Adipocyte (in vitro differentiated cells): ENCODE measurements at regions not wholly inside any gene's neighbourhood (a gene's known extent, or its start where the extent isn't known, plus 50 kb on each side); places are given as distances from the start of the nearest gene placed in this dataset.
"Not testable (repeated sequence)": the region's sequence is repeated elsewhere in the genome, so short reads cannot be mapped to it uniquely, and the experiment has no call there.

Experiments
- DNase-seq: peaks from one replicate; pipeline ENCODE4 v3.0.0-alpha.2; 2015; ENCODE audit warnings: low read depth
- H3K27me3 ChIP-seq: replicated peaks from 2 replicates; pipeline ENCODE4 v1.7.0; 2013; ENCODE audit warnings: mild to moderate bottlenecking, low read length, moderate library complexity; ENCODE audit not compliant: control insufficient read depth, insufficient read depth
- H3K36me3 ChIP-seq: 2 replicates; pipeline ENCODE4 v1.7.0; 2013; ENCODE audit warnings: low read length, mild to moderate bottlenecking, moderate library complexity; ENCODE audit not compliant: control insufficient read depth, insufficient read depth, severe bottlenecking
- H3K4me1 ChIP-seq: 2 replicates; pipeline ENCODE4 v1.7.0; 2013; ENCODE audit warnings: mild to moderate bottlenecking, low read length, moderate library complexity; ENCODE audit not compliant: control insufficient read depth, insufficient read depth
- H3K4me3 ChIP-seq: 2 replicates; pipeline ENCODE4 v1.7.0; 2013; ENCODE audit warnings: mild to moderate bottlenecking, low read length, moderate library complexity
- H3K9ac ChIP-seq: 2 replicates; pipeline ENCODE4 v1.7.0; 2013; ENCODE audit warnings: mild to moderate bottlenecking, low read length, moderate library complexity
- H3K9me3 ChIP-seq: 2 replicates; pipeline ENCODE4 v1.7.0; 2013; ENCODE audit warnings: mild to moderate bottlenecking, low read length, moderate library complexity; ENCODE audit not compliant: control insufficient read depth

DNA sequence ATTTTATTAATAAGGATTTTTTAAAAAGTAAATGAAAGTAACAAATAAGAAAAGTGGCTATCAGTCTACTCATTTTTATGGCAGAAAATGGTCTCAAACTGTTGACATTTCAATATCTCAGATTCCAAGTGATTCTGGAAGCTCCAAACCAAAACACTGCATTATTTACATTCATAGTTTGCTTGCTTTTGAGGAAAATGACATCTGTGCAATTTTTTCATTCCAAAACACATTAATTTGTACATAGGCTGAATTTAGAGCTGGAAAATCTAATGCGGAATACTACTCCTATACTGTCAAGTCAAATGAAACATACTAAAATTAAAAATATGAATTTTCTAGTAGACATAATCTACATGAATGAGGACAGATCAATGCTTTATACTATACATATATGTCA, 1047.6 kb downstream of the CDH9 start:
- Histone ChIP-seq H3K27me3 (no peaks in the 10 kb centered on the region), H3K9me3 (no peaks in the 10 kb centered on the region), H3K36me3 (no peaks in the 10 kb centered on the region)

DNA sequence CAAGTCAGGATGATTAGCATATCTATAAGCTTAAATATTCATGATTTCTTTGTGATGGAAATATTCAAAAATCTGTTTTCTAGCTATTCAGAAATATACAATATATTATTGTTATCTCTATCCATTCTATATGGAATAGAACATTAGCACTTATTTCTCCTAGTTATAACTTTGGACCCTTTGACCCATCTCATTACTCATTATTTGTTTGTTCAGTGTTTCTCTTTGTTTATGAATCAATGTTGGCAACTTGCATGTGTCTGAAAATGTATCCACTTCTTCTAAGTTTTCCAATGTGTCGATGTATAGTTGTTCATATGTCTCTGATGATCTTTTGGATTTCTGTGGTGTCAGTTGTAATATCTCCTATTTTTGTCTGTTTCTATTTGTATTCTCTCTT, 1059.3 kb downstream of the CDH9 start:
- no peaks in the 10 kb centered on the region for H3K27me3 ChIP-seq
- no peaks in the 10 kb centered on the region for H3K36me3 ChIP-seq
- no peak overlapping the region for H3K4me3 ChIP-seq
- H3K4me1 ChIP-seq: no peaks in the 10 kb centered on the region
- H3K9ac ChIP-seq: no peak overlapping the region
- DNase-seq: no peak
- H3K9me3 ChIP-seq: peaks cover 2% of the 10 kb centered on the region

More for the DNA sequence above, 1047.6 kb downstream of the CDH9 start:
- Histone ChIP-seq H3K9ac (no peak overlapping the region), H3K4me1 (no peaks in the 10 kb centered on the region), H3K4me3 (no peak overlapping the region)
- no peak for DNase-seq

DNA sequence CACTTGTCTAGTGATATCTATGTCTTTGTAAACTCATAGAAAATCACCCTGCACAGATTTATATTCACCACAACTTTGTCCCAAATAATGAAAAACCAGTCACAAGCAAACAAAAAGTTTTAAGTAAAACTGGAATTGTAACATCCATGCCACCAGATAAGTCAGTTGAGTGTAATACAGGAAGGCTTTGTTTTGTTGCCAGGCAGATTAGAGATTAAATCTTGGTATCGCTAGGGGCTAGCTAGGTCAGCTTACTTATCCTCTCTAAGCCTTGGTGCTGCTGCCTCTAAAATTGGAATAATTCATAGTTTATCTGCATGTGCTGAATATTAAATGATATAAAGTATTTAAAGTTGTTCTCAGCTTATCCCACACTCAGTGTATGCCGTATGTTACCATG, 1062.5 kb downstream of the CDH9 start:
- no peak overlapping the region for H3K4me3 ChIP-seq
- no peak overlapping the region for H3K9ac ChIP-seq
- peaks cover 2% of the 10 kb centered on the region for H3K9me3 ChIP-seq
- no peaks in the 10 kb centered on the region for H3K27me3 ChIP-seq
- no peaks in the 10 kb centered on the region for H3K4me1 ChIP-seq
- DNase-seq: no peak
- no peaks in the 10 kb centered on the region for H3K36me3 ChIP-seq

DNA sequence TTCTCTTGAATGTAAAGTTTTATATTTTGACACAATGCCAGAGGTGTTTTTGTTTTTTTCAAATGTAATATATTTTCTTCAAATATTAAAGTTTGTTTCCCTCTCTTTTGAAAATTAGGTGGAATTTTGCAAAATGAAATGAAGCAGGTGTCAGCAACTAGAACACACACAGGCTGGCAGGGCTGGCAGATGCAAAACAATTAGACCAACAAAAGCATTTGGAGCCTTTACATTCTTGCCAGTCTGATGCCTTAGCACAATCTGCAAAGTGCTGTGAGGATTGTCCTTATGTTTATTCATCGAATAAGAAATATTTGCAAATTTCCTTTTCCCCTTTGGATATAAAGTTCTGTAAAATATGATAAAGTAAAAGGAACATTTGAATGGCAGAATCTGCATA, 1063.9 kb downstream of the CDH9 start:
- no peak for DNase-seq
- H3K27me3 ChIP-seq: no peaks in the 10 kb centered on the region
- no peak overlapping the region for H3K4me3 ChIP-seq
- no peaks in the 10 kb centered on the region for H3K36me3 ChIP-seq
- no peaks in the 10 kb centered on the region for H3K4me1 ChIP-seq
- H3K9ac ChIP-seq: no peak overlapping the region
- no peaks in the 10 kb centered on the region for H3K9me3 ChIP-seq

DNA sequence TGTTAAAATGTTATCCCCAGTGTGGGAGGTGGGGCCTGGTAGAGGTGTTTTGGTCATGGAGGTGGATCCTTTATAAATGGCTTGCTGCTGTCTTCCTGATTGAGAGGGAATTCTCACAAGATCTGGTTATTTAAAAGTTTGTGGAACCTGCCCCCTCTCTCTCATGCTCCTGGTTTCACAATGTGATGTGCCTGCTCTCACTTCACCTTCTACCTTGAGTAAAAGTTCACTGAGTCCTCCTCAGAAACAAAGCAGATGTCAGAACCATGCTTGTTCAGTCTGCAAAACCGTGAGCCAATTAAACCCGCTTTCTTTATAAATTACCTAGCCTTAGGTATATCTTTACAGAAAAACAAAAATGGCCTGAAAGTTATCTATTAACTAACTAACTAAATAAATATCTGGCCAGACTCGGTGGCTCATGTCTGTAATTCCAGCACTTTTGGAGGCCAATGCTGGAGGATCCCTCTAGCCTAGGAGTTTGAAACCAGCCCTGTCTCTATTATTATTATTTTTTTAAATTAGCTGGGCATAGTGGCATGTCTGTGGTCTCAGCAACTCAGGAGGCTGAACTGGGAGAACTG, 1067.4 kb downstream of the CDH9 start:
- Histone ChIP-seq H3K36me3 (no peaks in the 10 kb centered on the region), H3K9ac (no peak overlapping the region), H3K4me1 (peaks cover 7% of the 10 kb centered on the region), H3K4me3 (no peak overlapping the region), H3K27me3 (no peaks in the 10 kb centered on the region), H3K9me3 (no peaks in the 10 kb centered on the region)
- DNase-seq: no peak

DNA sequence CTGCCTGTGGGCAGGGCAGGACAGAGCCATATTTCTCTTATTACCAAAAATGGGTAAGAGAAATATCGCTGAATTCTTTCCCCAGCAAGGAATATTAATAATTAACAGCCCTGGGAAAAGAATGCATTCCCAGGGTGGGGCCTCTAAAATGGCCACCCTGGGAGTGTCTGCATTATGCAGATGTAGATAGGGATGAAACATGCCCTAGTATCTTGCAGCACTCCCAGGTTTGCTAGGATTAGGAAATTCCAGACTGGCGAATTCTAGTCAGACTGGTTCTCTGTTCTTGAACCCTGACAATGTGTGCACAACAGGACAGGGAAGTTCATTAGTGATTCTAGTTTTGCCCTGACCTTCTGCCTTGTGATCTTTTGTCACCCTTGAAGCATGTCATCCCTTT, 1069.3 kb downstream of the CDH9 start:
- H3K36me3 ChIP-seq, H3K9ac ChIP-seq, DNase-seq, H3K4me3 ChIP-seq, H3K27me3 ChIP-seq, H3K9me3 ChIP-seq: not testable (repeated sequence)
- peaks cover 12% of the 10 kb centered on the region for H3K4me1 ChIP-seq

DNA sequence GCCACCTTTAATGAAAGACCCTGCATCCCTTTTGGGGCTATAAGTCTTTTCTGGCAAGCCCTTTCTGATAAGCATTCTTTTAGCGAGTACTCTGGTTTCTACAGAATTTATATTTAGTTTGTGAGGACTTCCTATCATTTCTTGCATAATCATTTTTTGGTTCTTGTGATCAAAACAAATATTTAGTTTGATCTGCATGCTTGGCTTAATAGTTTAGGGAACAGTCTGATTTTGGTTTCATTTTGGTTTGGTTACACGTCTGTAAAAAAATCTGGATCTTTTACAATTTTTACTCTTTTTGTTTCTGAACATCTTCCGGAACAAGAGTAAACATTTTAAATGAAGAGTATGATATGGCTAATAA, 1074.4 kb downstream of the CDH9 start:
- no peak for DNase-seq
- H3K27me3 ChIP-seq: no peaks in the 10 kb centered on the region
- no peaks in the 10 kb centered on the region for H3K36me3 ChIP-seq
- H3K9me3 ChIP-seq: no peaks in the 10 kb centered on the region
- peak overlapping the region; percentile 69 for H3K9ac ChIP-seq
- H3K4me1 ChIP-seq: peaks cover 29% of the 10 kb centered on the region
- H3K4me3 ChIP-seq: peak overlapping the region; percentile 82

DNA sequence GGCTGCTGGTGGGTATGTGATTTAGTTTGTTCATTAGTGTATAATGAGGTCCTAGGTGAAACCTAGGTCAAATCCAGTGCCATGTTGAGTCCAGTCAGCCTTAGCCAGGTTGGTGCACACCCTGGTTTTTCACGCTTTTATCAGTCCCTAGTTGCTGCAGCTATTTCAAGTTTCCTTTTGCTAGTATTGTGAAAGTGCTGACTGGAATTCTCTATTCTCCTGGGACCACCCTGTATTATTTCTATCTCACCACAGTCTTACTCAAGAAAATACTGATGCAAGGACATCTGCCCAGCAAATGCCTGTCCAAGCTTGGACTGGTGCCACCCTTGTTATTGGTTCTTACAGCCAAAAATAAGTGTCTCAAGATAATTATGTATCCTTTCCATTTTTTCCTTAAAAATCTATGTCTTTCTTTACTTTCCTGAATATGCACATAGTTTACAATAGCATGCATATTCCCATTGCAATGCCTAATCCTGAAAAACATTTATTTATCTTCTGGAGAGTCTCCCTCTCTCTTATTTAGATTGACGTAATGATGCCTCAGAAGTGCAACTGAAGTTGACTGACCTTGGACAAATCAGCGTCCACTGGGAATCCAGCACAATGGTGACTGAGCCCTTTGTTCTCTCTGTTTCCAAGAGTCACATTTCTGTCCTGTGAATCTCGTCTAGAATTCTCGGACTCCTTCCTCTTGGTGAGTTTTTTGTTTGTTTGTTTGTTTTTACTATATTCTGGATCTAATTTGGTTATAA, 1075.0 kb downstream of the CDH9 start:
- Histone ChIP-seq H3K9ac (peak overlapping the region; percentile 69), H3K9me3 (no peaks in the 10 kb centered on the region), H3K4me1 (peaks cover 29% of the 10 kb centered on the region), H3K36me3 (no peaks in the 10 kb centered on the region), H3K27me3 (no peaks in the 10 kb centered on the region), H3K4me3 (peak overlapping the region; percentile 82)
- no peak for DNase-seq

DNA sequence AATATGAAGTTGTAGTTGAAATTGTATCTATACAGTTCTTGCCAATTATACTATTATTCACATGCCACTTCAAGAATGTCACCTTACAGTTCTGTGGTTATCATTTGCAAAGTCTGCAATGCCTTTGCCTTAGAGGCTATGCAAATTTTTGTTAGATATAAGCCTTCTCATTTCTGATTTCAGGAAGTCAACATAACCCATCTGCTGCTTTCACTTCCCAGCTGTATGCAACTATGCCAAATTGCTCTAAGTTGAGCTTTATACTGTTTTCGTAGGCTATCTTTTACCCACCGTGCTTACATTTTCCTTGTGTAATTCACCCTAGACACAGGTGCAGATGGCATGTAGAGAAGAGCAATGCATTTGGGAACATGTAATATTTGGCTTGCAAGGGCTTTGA, 1083.0 kb downstream of the CDH9 start:
- H3K27me3 ChIP-seq: no peaks in the 10 kb centered on the region
- H3K36me3 ChIP-seq: no peaks in the 10 kb centered on the region
- H3K9me3 ChIP-seq: no peaks in the 10 kb centered on the region
- no peak for DNase-seq
- H3K9ac ChIP-seq: no peak overlapping the region
- H3K4me1 ChIP-seq: no peaks in the 10 kb centered on the region
- H3K4me3 ChIP-seq: no peak overlapping the region

DNA sequence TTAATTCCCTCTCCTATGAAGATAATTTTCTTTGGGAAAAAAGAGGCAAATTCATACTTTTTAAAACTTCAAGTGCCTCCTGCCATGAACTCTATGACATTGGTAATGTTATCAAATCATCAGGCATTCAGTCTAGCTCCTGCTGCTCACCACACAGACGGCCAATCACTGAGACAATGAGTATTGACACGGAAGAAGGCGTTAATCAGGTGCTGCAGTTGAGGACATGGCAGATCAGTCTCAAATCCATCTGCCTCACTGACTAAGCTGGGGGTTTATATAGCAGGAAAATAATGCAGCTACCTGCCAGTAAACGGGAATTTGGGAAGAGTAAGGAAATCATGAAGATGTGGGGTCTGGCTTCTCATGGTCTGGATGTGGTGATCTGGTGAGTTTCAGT, 1087.7 kb downstream of the CDH9 start:
- H3K27me3 ChIP-seq: no peaks in the 10 kb centered on the region
- H3K4me3 ChIP-seq: no peak overlapping the region
- no peak for DNase-seq
- no peaks in the 10 kb centered on the region for H3K4me1 ChIP-seq
- no peak overlapping the region for H3K9ac ChIP-seq
- no peaks in the 10 kb centered on the region for H3K36me3 ChIP-seq
- H3K9me3 ChIP-seq: no peaks in the 10 kb centered on the region

DNA sequence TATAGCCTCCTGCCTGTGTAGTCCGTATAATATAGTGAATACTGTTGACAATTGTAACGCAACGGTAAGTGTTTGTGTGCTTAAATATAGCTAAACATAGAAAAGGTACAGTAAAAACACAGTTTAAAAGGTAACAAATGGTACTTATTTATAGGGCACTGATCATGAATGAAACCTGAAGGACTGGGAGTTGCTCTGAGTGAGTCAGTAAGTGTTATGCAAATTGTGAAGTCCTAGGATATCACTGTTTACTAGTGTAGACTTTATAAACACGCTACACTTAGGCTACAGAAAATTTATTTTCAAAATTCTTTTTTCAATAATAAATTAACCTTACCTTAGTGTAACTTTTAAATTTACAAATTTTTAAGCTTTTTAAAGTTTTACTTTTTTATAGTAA, 1090.1 kb downstream of the CDH9 start:
- Histone ChIP-seq H3K4me1 (no peaks in the 10 kb centered on the region), H3K9ac (no peak overlapping the region), H3K9me3 (no peaks in the 10 kb centered on the region), H3K27me3 (no peaks in the 10 kb centered on the region), H3K4me3 (no peak overlapping the region), H3K36me3 (no peaks in the 10 kb centered on the region)
- DNase-seq: no peak

DNA sequence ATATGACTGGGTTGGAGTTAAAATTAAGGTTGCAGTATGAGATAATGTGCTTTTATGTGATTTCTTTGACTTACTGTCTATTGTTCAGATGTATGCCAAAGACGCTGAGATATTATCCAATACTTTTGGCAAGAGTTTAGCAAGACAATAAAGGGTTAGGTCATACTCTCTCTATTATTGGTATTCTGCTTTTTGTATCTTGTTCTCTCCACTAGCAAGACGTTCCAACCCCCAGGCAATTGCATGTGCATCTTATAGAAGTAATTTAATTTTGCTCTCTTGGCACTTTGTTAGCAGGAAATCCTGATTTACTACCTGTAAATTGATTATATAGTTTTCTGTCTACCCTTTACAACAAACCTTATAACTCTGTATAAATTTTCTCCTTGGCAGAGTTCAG, 1093.6 kb downstream of the CDH9 start:
- Histone ChIP-seq H3K36me3 (no peaks in the 10 kb centered on the region), H3K9me3 (no peaks in the 10 kb centered on the region)
- no peak for DNase-seq

More for the DNA sequence above, 1093.6 kb downstream of the CDH9 start:
- H3K4me1 ChIP-seq: no peaks in the 10 kb centered on the region
- H3K27me3 ChIP-seq: no peaks in the 10 kb centered on the region
- H3K9ac ChIP-seq: no peak overlapping the region
- no peak overlapping the region for H3K4me3 ChIP-seq
